NCI-H1105 (cell line): ENCODE measurements at regions not wholly inside any gene's neighbourhood (a gene's known extent, or its start where the extent isn't known, plus 50 kb on each side); places are given as distances from the start of the nearest gene placed in this dataset.

ENCODE experiments used
- DNase-seq: peaks from one replicate; lab custom pipeline; 2025; lab: John Stamatoyannopoulos, UW

GRCh38 chr11:29351301-29351873, 665.4 kb downstream of the KCNA4 start:
- no peak for DNase-seq

GRCh38 chr11:29343465-29344333, 673.1 kb downstream of the KCNA4 start:
- DNase-seq: peak; percentile 21

GRCh38 chr11:29336727-29337575, 679.9 kb downstream of the KCNA4 start:
- DNase-seq: no peak

- no peak for DNase-seq
Observed at GRCh38 chr11:29334776-29335130, 682.1 kb downstream of the KCNA4 start.

- peak; percentile 30 for DNase-seq
Observed at GRCh38 chr11:29333993-29334775, 682.6 kb downstream of the KCNA4 start.

GRCh38 chr11:29331451-29332010, 685.3 kb downstream of the KCNA4 start:
- DNase-seq: no peak

GRCh38 chr11:29328961-29329441, 687.8 kb downstream of the KCNA4 start:
- peak; percentile 8 for DNase-seq

GRCh38 chr11:29327891-29328290, 688.9 kb downstream of the KCNA4 start:
- DNase-seq: no peak

- DNase-seq: no peak
Observed at GRCh38 chr11:29326757-29327156, 690.1 kb downstream of the KCNA4 start.

- DNase-seq: no peak
Observed at GRCh38 chr11:29324328-29324727, 692.5 kb downstream of the KCNA4 start.

- DNase-seq: no peak
Observed at GRCh38 chr11:29321293-29322132, 695.3 kb downstream of the KCNA4 start.

- DNase-seq: no peak
Observed at GRCh38 chr11:29320196-29320595, 696.6 kb downstream of the KCNA4 start.

- no peak for DNase-seq
Observed at GRCh38 chr11:29319210-29319609, 697.6 kb downstream of the KCNA4 start.

GRCh38 chr11:29318134-29318845, 698.5 kb downstream of the KCNA4 start:
- DNase-seq: no peak

- no peak for DNase-seq
Observed at GRCh38 chr11:29317694-29318093, 699.1 kb downstream of the KCNA4 start.

GRCh38 chr11:29315275-29315674, 701.6 kb downstream of the KCNA4 start:
- no peak for DNase-seq

GRCh38 chr11:29314211-29314610, 702.6 kb downstream of the KCNA4 start:
- DNase-seq: no peak

GRCh38 chr11:29312812-29313211, 704.0 kb downstream of the KCNA4 start:
- DNase-seq: no peak

- no peak for DNase-seq
Observed at GRCh38 chr11:29310725-29311342, 706.0 kb downstream of the KCNA4 start.
